WTC11 (cell line): ENCODE measurements at regions not wholly inside any gene's neighbourhood (a gene's known extent, or its start where the extent isn't known, plus 50 kb on each side); places are given as distances from the start of the nearest gene placed in this dataset.

Experiments used
- ATAC-seq: fragments of 200-7000 bp; cut with Tn5 transposase; 2 replicates; pipeline ENCODE4 v1.10.0; 2021; ENCODE audit warnings: mild to moderate bottlenecking, moderate library complexity
- CTCF ChIA-PET: fragments of 300-600 bp; sonication (Branson Sonifier 250); formaldehyde crosslinking; loops from one replicate; lab custom pipeline; 2021; ENCODE audit warnings: antibody characterized with exemption; lab: Charles Lee
- POLR2A ChIA-PET: fragments of 350-600 bp; sonication (Branson Sonifier 250); formaldehyde crosslinking; loops from one replicate; lab custom pipeline; 2021; ENCODE audit warnings: antibody characterized with exemption; lab: Charles Lee
- DNase-seq: peaks from one replicate; pipeline ENCODE4 v3.0.0; 2021; ENCODE audit warnings: low spot score
- H3K27ac Mint-ChIP-seq: 2 replicates; pipeline ENCODE4 v1.8.0; 2021; ENCODE audit warnings: mixed read lengths
- H3K27me3 Mint-ChIP-seq: 2 replicates; pipeline ENCODE4 v1.8.0; 2021; ENCODE audit warnings: low read depth, mild to moderate bottlenecking, moderate library complexity, mixed read lengths
- H3K36me3 Mint-ChIP-seq: 2 replicates; pipeline ENCODE4 v1.8.0; 2021; ENCODE audit warnings: mixed read lengths
- H3K4me1 Mint-ChIP-seq: 2 replicates; pipeline ENCODE4 v1.8.0; 2022; ENCODE audit warnings: mixed read lengths
- H3K4me3 Mint-ChIP-seq: 2 replicates; pipeline ENCODE4 v1.8.0; 2021; ENCODE audit warnings: mild to moderate bottlenecking, moderate library complexity, mixed read lengths
- H3K9me3 Mint-ChIP-seq: 2 replicates; pipeline ENCODE4 v1.8.0; 2021; ENCODE audit warnings: mixed read lengths
- AFF4 ChIP-seq: sonication (generic); formaldehyde crosslinking; IDR thresholded peaks from 2 replicates; pipeline ENCODE4 v1.8.1; 2023; ENCODE audit warnings: mild to moderate bottlenecking, missing genetic modification reagents, borderline replicate concordance
- ATF6 ChIP-seq: sonication (generic); formaldehyde crosslinking; IDR thresholded peaks from 2 replicates; pipeline ENCODE4 v1.8.1; 2023; ENCODE audit warnings: mild to moderate bottlenecking, missing genetic modification reagents
- CDX4 ChIP-seq: fragments of 250-450 bp; sonication (Bioruptor Pico); IDR thresholded peaks from 2 replicates; pipeline ENCODE4 v1.9.0; 2021; ENCODE audit warnings: moderate library complexity, mild to moderate bottlenecking, inconsistent platforms, borderline replicate concordance
- CREM ChIP-seq: sonication (generic); formaldehyde crosslinking; IDR thresholded peaks from 2 replicates; pipeline ENCODE4 v1.8.1; 2022; ENCODE audit warnings: mild to moderate bottlenecking, missing genetic modification reagents, moderate library complexity
- ESRRA ChIP-seq: sonication (generic); formaldehyde crosslinking; IDR thresholded peaks from 2 replicates; pipeline ENCODE4 v1.8.1; 2022; ENCODE audit warnings: mild to moderate bottlenecking, missing genetic modification reagents, borderline replicate concordance
- ETV6 ChIP-seq: sonication (generic); formaldehyde crosslinking; IDR thresholded peaks from 2 replicates; pipeline ENCODE4 v1.8.1; 2022; ENCODE audit warnings: mild to moderate bottlenecking, missing genetic modification reagents
- FOXK1 ChIP-seq: sonication (generic); formaldehyde crosslinking; IDR thresholded peaks from 2 replicates; pipeline ENCODE4 v1.8.0; 2022; ENCODE audit warnings: mild to moderate bottlenecking, moderate library complexity, missing genetic modification reagents
- FOXP4 ChIP-seq: sonication (generic); formaldehyde crosslinking; IDR thresholded peaks from 2 replicates; pipeline ENCODE4 v1.8.0; 2022; ENCODE audit warnings: mild to moderate bottlenecking, missing genetic modification reagents
- HMGXB4 ChIP-seq: sonication (generic); formaldehyde crosslinking; IDR thresholded peaks from 2 replicates; pipeline ENCODE4 v1.8.1; 2023; ENCODE audit warnings: mild to moderate bottlenecking, moderate library complexity, missing genetic modification reagents
- MXD4 ChIP-seq: fragments of 250-450 bp; sonication (Bioruptor Pico); IDR thresholded peaks from 2 replicates; pipeline ENCODE4 v1.8.0; 2021; ENCODE audit warnings: mild to moderate bottlenecking, moderate library complexity, borderline replicate concordance
- MYBL2 ChIP-seq: sonication (generic); formaldehyde crosslinking; IDR thresholded peaks from 2 replicates; pipeline ENCODE4 v1.8.1; 2023; ENCODE audit warnings: mild to moderate bottlenecking, moderate library complexity, missing genetic modification reagents
- NFYB ChIP-seq: sonication (generic); formaldehyde crosslinking; conservative IDR thresholded peaks from 2 replicates; pipeline ENCODE4 v1.8.0; 2022; ENCODE audit warnings: low read depth, missing genetic modification reagents
- NR3C1 ChIP-seq: sonication (generic); formaldehyde crosslinking; conservative IDR thresholded peaks from 2 replicates; pipeline ENCODE4 v1.8.1; 2023; ENCODE audit warnings: low read depth, mild to moderate bottlenecking, missing genetic modification reagents
- PREB ChIP-seq: sonication (generic); formaldehyde crosslinking; IDR thresholded peaks from 2 replicates; pipeline ENCODE4 v1.8.1; 2022; ENCODE audit warnings: mild to moderate bottlenecking, missing genetic modification reagents, moderate library complexity, borderline replicate concordance
- PRRX2 ChIP-seq: fragments of 250-450 bp; sonication (Bioruptor Pico); IDR thresholded peaks from 2 replicates; pipeline ENCODE4 v1.8.0; 2021; ENCODE audit warnings: mild to moderate bottlenecking
- SMAD3 ChIP-seq: sonication (generic); formaldehyde crosslinking; IDR thresholded peaks from 2 replicates; pipeline ENCODE4 v1.8.0; 2022; ENCODE audit warnings: missing genetic modification reagents, mild to moderate bottlenecking, borderline replicate concordance
- ZNF317 ChIP-seq: sonication (generic); formaldehyde crosslinking; IDR thresholded peaks from 2 replicates; pipeline ENCODE4 v1.8.1; 2023; ENCODE audit warnings: low read depth, mild to moderate bottlenecking, moderate library complexity, missing genetic modification reagents, borderline replicate concordance

GRCh38 chr6:78808356-78808891 is 58.9 kb upstream of the IRAK1BP1 start:
- H3K27me3 Mint-ChIP-seq, result peaks cover 3% of the 10 kb centered on the region
- DNase-seq (no peak), ATAC-seq (no peak)
- no peak for TF ChIP-seq SMAD3
- no peak for TF ChIP-seq MYBL2 (CRISPR knock-in tag)
- no peak for TF ChIP-seq PREB (CRISPR knock-in tag)
- TF ChIP-seq NR3C1 (CRISPR knock-in tag), result no peak
- no peak for TF ChIP-seq NFYB
- TF ChIP-seq CREM (CRISPR knock-in tag), result no peak
- no peak for TF ChIP-seq ATF6 (CRISPR knock-in tag)
- TF ChIP-seq FOXK1, result no peak
- TF ChIP-seq FOXP4 (CRISPR knock-in tag), result no peak
- no peak for TF ChIP-seq ZNF317 (CRISPR knock-in tag)
- TF ChIP-seq CDX4 (CRISPR knock-in tag), result no peak
- no peak for TF ChIP-seq AFF4 (CRISPR knock-in tag)
- no peak for TF ChIP-seq HMGXB4 (CRISPR knock-in tag)
- TF ChIP-seq MXD4 (CRISPR knock-in tag), result no peak
- no peak for TF ChIP-seq ETV6
- no peak for TF ChIP-seq PRRX2 (CRISPR knock-in tag)
- no peak for TF ChIP-seq ESRRA (CRISPR knock-in tag)
- peaks cover 9% of the 10 kb centered on the region for H3K9me3 Mint-ChIP-seq
- H3K4me3 Mint-ChIP-seq, result no peak overlapping the region
- H3K27ac Mint-ChIP-seq, result no peak overlapping the region
- no peaks in the 10 kb centered on the region for H3K4me1 Mint-ChIP-seq
- ChIA-PET POLR2A (no interaction called here), CTCF (no interaction called here)
- H3K36me3 Mint-ChIP-seq, result no peaks in the 10 kb centered on the region
